PC-3 (cell line): ENCODE measurements at regions not wholly inside any gene's neighbourhood (a gene's known extent, or its start where the extent isn't known, plus 50 kb on each side); places are given as distances from the start of the nearest gene placed in this dataset.

ENCODE experiments used
- CTCF ChIP-seq: fragments of 300-600 bp; sonication (generic); conservative IDR thresholded peaks from 2 replicates; pipeline ENCODE4 v1.5.1; 2017; ENCODE audit warnings: antibody characterized with exemption, low read depth, mild to moderate bottlenecking, low read length
- EZH2 ChIP-seq: fragments of 300-600 bp; sonication (generic); IDR thresholded peaks from one replicate; pipeline ENCODE4 v1.6.1; 2017; ENCODE audit warnings: antibody characterized with exemption, mild to moderate bottlenecking, low read length; ENCODE audit not compliant: unreplicated experiment

- TF ChIP-seq CTCF (no peak), EZH2 (no peak)
Measured at GRCh38 chr12:53840316-53840715, 88.5 kb upstream of the CISTR start.
